Stimulated activated effector memory CD8-positive, alpha-beta T cell treated with anti-CD3 and anti-CD28 coated beads, Interleukin-12 subunit alpha, Interleukin-12 subunit beta, amount 100 ng/mL, for 72 hours (primary cell): ENCODE measurements at regions not wholly inside any gene's neighbourhood (a gene's known extent, or its start where the extent isn't known, plus 50 kb on each side); places are given as distances from the start of the nearest gene placed in this dataset.

Experiments used
- ATAC-seq: fragments of 150-1000 bp; cut with Tn5 transposase; 2 replicates; pipeline ENCODE4 v1.10.0; 2021
- DNase-seq, 2 donors: peaks; one replicate each; pipeline ENCODE4 v3.0.0; 2021 to 2022; ENCODE audit warnings: low spot score in 2 of 2
- H3K27ac Mint-ChIP-seq: one replicate; pipeline ENCODE4 v1.8.0; 2022; ENCODE audit warnings: mild to moderate bottlenecking, mixed read lengths
- H3K36me3 Mint-ChIP-seq: one replicate; pipeline ENCODE4 v1.8.0; 2022; ENCODE audit warnings: mild to moderate bottlenecking, mixed read lengths
- H3K4me1 Mint-ChIP-seq: one replicate; pipeline ENCODE4 v1.8.0; 2022; ENCODE audit warnings: mixed read lengths
- H3K4me3 Mint-ChIP-seq: one replicate; pipeline ENCODE4 v1.8.0; 2022; ENCODE audit warnings: mild to moderate bottlenecking, mixed read lengths
- H3K9me3 Mint-ChIP-seq: one replicate; pipeline ENCODE4 v1.8.0; 2022; ENCODE audit warnings: mixed read lengths

- no peaks in the 10 kb centered on the region for H3K36me3 Mint-ChIP-seq
- no peak for ATAC-seq
- DNase-seq, result no peak
- H3K4me3 Mint-ChIP-seq, result no peak overlapping the region
- H3K4me1 Mint-ChIP-seq, result no peaks in the 10 kb centered on the region
- H3K9me3 Mint-ChIP-seq, result no peaks in the 10 kb centered on the region
- H3K27ac Mint-ChIP-seq, result no peak overlapping the region
Measured at GRCh38 chr20:52785679-52786078, 186.5 kb upstream of the TSHZ2 start.

GRCh38 chr20:52783769-52784168, 188.4 kb upstream of the TSHZ2 start:
- ATAC-seq (no peak), DNase-seq (no peak)
- Mint-ChIP-seq H3K4me1 (no peaks in the 10 kb centered on the region), H3K9me3 (no peaks in the 10 kb centered on the region), H3K4me3 (no peak overlapping the region), H3K27ac (no peak overlapping the region), H3K36me3 (no peaks in the 10 kb centered on the region)

GRCh38 chr20:52780462-52780861, 191.7 kb upstream of the TSHZ2 start:
- Mint-ChIP-seq H3K4me1 (no peaks in the 10 kb centered on the region), H3K27ac (no peak overlapping the region), H3K36me3 (no peaks in the 10 kb centered on the region), H3K9me3 (no peaks in the 10 kb centered on the region), H3K4me3 (no peak overlapping the region)
- ATAC-seq (no peak), DNase-seq (no peak)

- Mint-ChIP-seq H3K9me3 (no peaks in the 10 kb centered on the region), H3K27ac (no peak overlapping the region), H3K36me3 (no peaks in the 10 kb centered on the region), H3K4me3 (no peak overlapping the region), H3K4me1 (no peaks in the 10 kb centered on the region)
- ATAC-seq, result no peak
- no peak for DNase-seq
Measured at GRCh38 chr20:52779125-52779524, 193.0 kb upstream of the TSHZ2 start.

- no peak overlapping the region for H3K27ac Mint-ChIP-seq
Measured at GRCh38 chr20:52777171-52777570, 195.0 kb upstream of the TSHZ2 start.

GRCh38 chr20:52775786-52776185, 196.4 kb upstream of the TSHZ2 start:
- Mint-ChIP-seq H3K36me3 (no peaks in the 10 kb centered on the region), H3K27ac (no peak overlapping the region), H3K4me1 (no peaks in the 10 kb centered on the region), H3K9me3 (no peaks in the 10 kb centered on the region), H3K4me3 (no peak overlapping the region)
- ATAC-seq (no peak), DNase-seq (no peak)

More at GRCh38 chr20:52777171-52777570, 195.0 kb upstream of the TSHZ2 start:
- Mint-ChIP-seq H3K36me3 (no peaks in the 10 kb centered on the region), H3K4me3 (no peak overlapping the region), H3K9me3 (no peaks in the 10 kb centered on the region), H3K4me1 (no peaks in the 10 kb centered on the region)
- ATAC-seq, result no peak
- DNase-seq, result no peak

GRCh38 chr20:52768694-52769093, 203.5 kb upstream of the TSHZ2 start:
- DNase-seq, result no peak
- H3K27ac Mint-ChIP-seq, result no peak overlapping the region

GRCh38 chr20:52766645-52767435, 205.3 kb upstream of the TSHZ2 start:
- DNase-seq (no peak), ATAC-seq (no peak)
- no peak overlapping the region for H3K27ac Mint-ChIP-seq
- no peaks in the 10 kb centered on the region for H3K36me3 Mint-ChIP-seq
- no peaks in the 10 kb centered on the region for H3K9me3 Mint-ChIP-seq
- no peak overlapping the region for H3K4me3 Mint-ChIP-seq
- no peaks in the 10 kb centered on the region for H3K4me1 Mint-ChIP-seq

More at GRCh38 chr20:52768694-52769093, 203.5 kb upstream of the TSHZ2 start:
- H3K9me3 Mint-ChIP-seq, result no peaks in the 10 kb centered on the region
- no peaks in the 10 kb centered on the region for H3K36me3 Mint-ChIP-seq
- no peak overlapping the region for H3K4me3 Mint-ChIP-seq
- ATAC-seq, result no peak
- H3K4me1 Mint-ChIP-seq, result no peaks in the 10 kb centered on the region

- DNase-seq (no peak), ATAC-seq (no peak)
- Mint-ChIP-seq H3K4me1 (no peaks in the 10 kb centered on the region), H3K27ac (no peak overlapping the region), H3K4me3 (no peak overlapping the region), H3K9me3 (no peaks in the 10 kb centered on the region), H3K36me3 (no peaks in the 10 kb centered on the region)
Measured at GRCh38 chr20:52763321-52763853, 208.8 kb upstream of the TSHZ2 start.

- ATAC-seq (no peak), DNase-seq (no peak)
- Mint-ChIP-seq H3K9me3 (no peaks in the 10 kb centered on the region), H3K36me3 (no peaks in the 10 kb centered on the region), H3K27ac (no peak overlapping the region), H3K4me1 (no peaks in the 10 kb centered on the region), H3K4me3 (no peak overlapping the region)
Measured at GRCh38 chr20:52761867-52762266, 210.3 kb upstream of the TSHZ2 start.

- H3K4me1 Mint-ChIP-seq, result no peaks in the 10 kb centered on the region
Measured at GRCh38 chr20:52760791-52761190, 211.4 kb upstream of the TSHZ2 start.

GRCh38 chr20:52757411-52757810, 214.7 kb upstream of the TSHZ2 start:
- Mint-ChIP-seq H3K36me3 (no peaks in the 10 kb centered on the region), H3K27ac (no peak overlapping the region), H3K4me3 (no peak overlapping the region), H3K9me3 (no peaks in the 10 kb centered on the region), H3K4me1 (no peaks in the 10 kb centered on the region)
- ATAC-seq, result no peak
- no peak for DNase-seq

More at GRCh38 chr20:52760791-52761190, 211.4 kb upstream of the TSHZ2 start:
- Mint-ChIP-seq H3K9me3 (no peaks in the 10 kb centered on the region), H3K27ac (no peak overlapping the region), H3K4me3 (no peak overlapping the region), H3K36me3 (no peaks in the 10 kb centered on the region)
- ATAC-seq, result no peak
- no peak for DNase-seq

GRCh38 chr20:52755744-52756143, 216.4 kb upstream of the TSHZ2 start:
- Mint-ChIP-seq H3K4me3 (no peak overlapping the region), H3K9me3 (no peaks in the 10 kb centered on the region), H3K27ac (no peak overlapping the region), H3K4me1 (no peaks in the 10 kb centered on the region), H3K36me3 (no peaks in the 10 kb centered on the region)
- no peak for DNase-seq
- ATAC-seq, result no peak

- ATAC-seq (no peak), DNase-seq (no peak)
- no peak overlapping the region for H3K27ac Mint-ChIP-seq
- H3K4me1 Mint-ChIP-seq, result no peaks in the 10 kb centered on the region
- no peaks in the 10 kb centered on the region for H3K9me3 Mint-ChIP-seq
- no peak overlapping the region for H3K4me3 Mint-ChIP-seq
- H3K36me3 Mint-ChIP-seq, result no peaks in the 10 kb centered on the region
Measured at GRCh38 chr20:52754366-52754765, 217.8 kb upstream of the TSHZ2 start.

- ATAC-seq (no peak), DNase-seq (no peak)
- H3K36me3 Mint-ChIP-seq, result no peaks in the 10 kb centered on the region
- H3K27ac Mint-ChIP-seq, result no peak overlapping the region
- no peak overlapping the region for H3K4me3 Mint-ChIP-seq
- no peaks in the 10 kb centered on the region for H3K9me3 Mint-ChIP-seq
- no peaks in the 10 kb centered on the region for H3K4me1 Mint-ChIP-seq
Measured at GRCh38 chr20:52752023-52752422, 220.1 kb upstream of the TSHZ2 start.

- H3K27ac Mint-ChIP-seq, result no peak overlapping the region
- no peak overlapping the region for H3K4me3 Mint-ChIP-seq
- H3K9me3 Mint-ChIP-seq, result no peaks in the 10 kb centered on the region
- ATAC-seq, result no peak
- H3K4me1 Mint-ChIP-seq, result no peaks in the 10 kb centered on the region
- DNase-seq, result no peak
- H3K36me3 Mint-ChIP-seq, result no peaks in the 10 kb centered on the region
Measured at GRCh38 chr20:52751571-52751970, 220.6 kb upstream of the TSHZ2 start.
